MM.1S (cell line): ENCODE measurements at regions not wholly inside any gene's neighbourhood (a gene's known extent, or its start where the extent isn't known, plus 50 kb on each side); places are given as distances from the start of the nearest gene placed in this dataset.

Experiments used
- DNase-seq: peaks from one replicate; pipeline ENCODE4 v3.0.0-alpha.2; 2015
- H2AFZ ChIP-seq: fragments of 300-600 bp; sonication (generic); 2 replicates; pipeline ENCODE4 v1.6.0; 2016; ENCODE audit warnings: antibody characterized with exemption, low read length
- H3F3A ChIP-seq: fragments of 300-600 bp; sonication (generic); 2 replicates; pipeline ENCODE4 v1.6.1; 2016; ENCODE audit warnings: mild to moderate bottlenecking, antibody characterized with exemption, low read length, moderate library complexity, mixed read lengths; ENCODE audit not compliant: insufficient read depth
- H3K27ac ChIP-seq: fragments of 300-600 bp; sonication (generic); 2 replicates; pipeline ENCODE4 v1.5.1; 2016; ENCODE audit warnings: mild to moderate bottlenecking, low read length
- H3K27me3 ChIP-seq: fragments of 300-600 bp; sonication (generic); replicated peaks from 2 replicates; pipeline ENCODE4 v1.6.0; 2016; ENCODE audit warnings: low read length; ENCODE audit not compliant: insufficient read depth
- H3K36me3 ChIP-seq: fragments of 300-600 bp; sonication (generic); replicated peaks from 2 replicates; pipeline ENCODE4 v1.6.1; 2016; ENCODE audit warnings: mild to moderate bottlenecking, low read length, mixed read lengths; ENCODE audit not compliant: insufficient read depth
- H3K4me1 ChIP-seq: fragments of 300-600 bp; sonication (generic); 2 replicates; pipeline ENCODE4 v1.6.1; 2016; ENCODE audit warnings: low read length, mixed read lengths
- H3K4me2 ChIP-seq: fragments of 300-600 bp; sonication (generic); 2 replicates; pipeline ENCODE4 v1.6.0; 2016; ENCODE audit warnings: low read depth, low read length
- H3K4me3 ChIP-seq: fragments of 300-600 bp; sonication (generic); 2 replicates; pipeline ENCODE4 v1.5.1; 2016; ENCODE audit warnings: low read length, mixed read lengths
- H3K79me2 ChIP-seq: fragments of 300-600 bp; sonication (generic); 2 replicates; pipeline ENCODE4 v1.6.1; 2016; ENCODE audit warnings: mixed run types, low read length, mixed read lengths
- H3K9ac ChIP-seq: fragments of 300-600 bp; sonication (generic); 2 replicates; pipeline ENCODE4 v1.6.1; 2016; ENCODE audit warnings: low read length, mixed read lengths
- H3K9me2 ChIP-seq: fragments of 300-600 bp; sonication (generic); replicated peaks from 2 replicates; pipeline ENCODE4 v1.6.1; 2016; ENCODE audit warnings: mild to moderate bottlenecking, low read length, mixed read lengths; ENCODE audit not compliant: insufficient read depth
- H3K9me3 ChIP-seq: fragments of 300-600 bp; sonication (generic); replicated peaks from 2 replicates; pipeline ENCODE4 v1.6.1; 2016; ENCODE audit warnings: mild to moderate bottlenecking, low read length, mixed read lengths; ENCODE audit not compliant: insufficient read depth
- H4K20me1 ChIP-seq: fragments of 300-600 bp; sonication (generic); 2 replicates; pipeline ENCODE4 v1.6.1; 2016; ENCODE audit warnings: mild to moderate bottlenecking, low read length, moderate library complexity, mixed read lengths; ENCODE audit not compliant: insufficient read depth
- EZH2 ChIP-seq: fragments of 300-600 bp; sonication (generic); optimal IDR thresholded peaks from 2 replicates; pipeline ENCODE3; 2017; ENCODE audit warnings: low read depth, mild to moderate bottlenecking, antibody characterized with exemption, low read length, mixed read lengths
- EZH2phosphoT487 ChIP-seq: fragments of 300-600 bp; sonication (generic); IDR thresholded peaks from 2 replicates; pipeline ENCODE4 v1.6.1; 2018; ENCODE audit warnings: antibody characterized with exemption, low read length
- TF ChIP-seq, protein P1 (sequence below): fragments of 300-600 bp; sonication (generic); IDR thresholded peaks from 2 replicates; pipeline ENCODE4 v1.5.1; 2016; ENCODE audit warnings: antibody characterized with exemption, low read length, mixed read lengths

- TF ChIP-seq, protein P1, sequence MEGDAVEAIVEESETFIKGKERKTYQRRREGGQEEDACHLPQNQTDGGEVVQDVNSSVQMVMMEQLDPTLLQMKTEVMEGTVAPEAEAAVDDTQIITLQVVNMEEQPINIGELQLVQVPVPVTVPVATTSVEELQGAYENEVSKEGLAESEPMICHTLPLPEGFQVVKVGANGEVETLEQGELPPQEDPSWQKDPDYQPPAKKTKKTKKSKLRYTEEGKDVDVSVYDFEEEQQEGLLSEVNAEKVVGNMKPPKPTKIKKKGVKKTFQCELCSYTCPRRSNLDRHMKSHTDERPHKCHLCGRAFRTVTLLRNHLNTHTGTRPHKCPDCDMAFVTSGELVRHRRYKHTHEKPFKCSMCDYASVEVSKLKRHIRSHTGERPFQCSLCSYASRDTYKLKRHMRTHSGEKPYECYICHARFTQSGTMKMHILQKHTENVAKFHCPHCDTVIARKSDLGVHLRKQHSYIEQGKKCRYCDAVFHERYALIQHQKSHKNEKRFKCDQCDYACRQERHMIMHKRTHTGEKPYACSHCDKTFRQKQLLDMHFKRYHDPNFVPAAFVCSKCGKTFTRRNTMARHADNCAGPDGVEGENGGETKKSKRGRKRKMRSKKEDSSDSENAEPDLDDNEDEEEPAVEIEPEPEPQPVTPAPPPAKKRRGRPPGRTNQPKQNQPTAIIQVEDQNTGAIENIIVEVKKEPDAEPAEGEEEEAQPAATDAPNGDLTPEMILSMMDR = no peak
- TF ChIP-seq EZH2phosphoT487 = no peak
- no peak for TF ChIP-seq EZH2
- DNase-seq = no peak
These were observed 340.4 kb downstream of the SLC6A15 start for GRCh38 chr12:84572196-84572595.

DNA sequence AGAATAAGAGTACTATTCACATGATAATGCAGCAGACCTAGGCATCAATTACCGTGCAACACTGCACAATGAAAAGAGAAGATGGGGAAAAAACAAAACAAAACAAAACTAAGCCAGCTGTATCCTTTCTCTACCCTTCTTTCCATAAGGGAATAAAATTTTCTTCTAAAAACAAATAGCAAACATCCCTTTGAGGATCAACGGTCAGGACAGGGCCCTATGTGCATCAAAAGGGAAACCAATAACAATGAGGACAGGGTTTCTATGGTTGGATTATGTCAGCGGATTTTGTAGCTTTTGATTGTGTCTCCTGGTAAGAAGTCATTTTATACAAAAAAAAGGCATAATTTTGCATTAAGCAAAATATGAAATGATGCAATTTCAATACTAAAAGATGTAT is 350.3 kb downstream of the SLC6A15 start:
- Histone ChIP-seq H3K4me1 (no peaks in the 10 kb centered on the region), H2AFZ (no peak overlapping the region), H3K27me3 (no peaks in the 10 kb centered on the region), H3F3A (no peaks in the 10 kb centered on the region), H3K27ac (no peak overlapping the region), H3K4me2 (no peak overlapping the region), H3K9me3 (no peaks in the 10 kb centered on the region), H3K4me3 (no peak overlapping the region), H3K36me3 (no peaks in the 10 kb centered on the region), H3K9ac (no peak overlapping the region), H3K9me2 (no peaks in the 10 kb centered on the region), H4K20me1 (no peaks in the 10 kb centered on the region), H3K79me2 (no peaks in the 10 kb centered on the region)
- TF ChIP-seq, protein P1 = no peak
- no peak for DNase-seq

More at GRCh38 chr12:84572196-84572595, 340.4 kb downstream of the SLC6A15 start:
- Histone ChIP-seq H3K79me2 (no peaks in the 10 kb centered on the region), H3K27me3 (no peaks in the 10 kb centered on the region), H3K4me3 (no peak overlapping the region), H3K27ac (no peak overlapping the region), H3K4me2 (no peak overlapping the region), H2AFZ (no peak overlapping the region), H3K9ac (no peak overlapping the region), H3K36me3 (no peaks in the 10 kb centered on the region), H3K4me1 (no peaks in the 10 kb centered on the region), H4K20me1 (no peaks in the 10 kb centered on the region), H3K9me2 (no peaks in the 10 kb centered on the region; the same call in 1 of the 2 replicates), H3F3A (no peaks in the 10 kb centered on the region), H3K9me3 (no peaks in the 10 kb centered on the region)

DNA sequence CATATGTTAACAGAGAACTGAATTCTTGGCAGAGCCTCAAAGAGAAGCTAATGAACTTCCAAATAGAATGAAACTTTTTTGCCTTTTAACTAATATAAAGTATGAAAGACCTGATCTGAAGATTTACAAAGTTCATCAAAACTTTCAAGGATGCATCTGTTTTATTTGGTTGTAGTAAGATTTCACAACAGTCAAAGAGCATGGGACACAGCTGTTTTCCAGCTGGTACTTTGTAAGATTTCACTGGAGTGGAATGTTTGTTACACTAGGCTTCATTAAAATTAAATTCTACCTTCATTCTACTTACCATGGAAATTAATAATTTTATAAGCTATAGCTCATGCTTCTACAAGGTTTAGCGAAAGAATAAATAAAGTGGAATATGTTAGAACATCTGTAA is 351.2 kb downstream of the SLC6A15 start:
- H3K27me3 ChIP-seq = no peaks in the 10 kb centered on the region
- no peak overlapping the region for H2AFZ ChIP-seq
- no peaks in the 10 kb centered on the region for H4K20me1 ChIP-seq
- no peak for DNase-seq
- no peak overlapping the region for H3K9ac ChIP-seq
- no peaks in the 10 kb centered on the region for H3K9me2 ChIP-seq
- H3K79me2 ChIP-seq = no peaks in the 10 kb centered on the region
- no peak overlapping the region for H3K4me2 ChIP-seq
- H3K4me3 ChIP-seq = no peak overlapping the region
- H3K27ac ChIP-seq = no peak overlapping the region
- no peaks in the 10 kb centered on the region for H3F3A ChIP-seq
- no peaks in the 10 kb centered on the region for H3K4me1 ChIP-seq
- no peaks in the 10 kb centered on the region for H3K36me3 ChIP-seq
- TF ChIP-seq, protein P1 = no peak
- TF ChIP-seq EZH2 (no peak), EZH2phosphoT487 (no peak)
- no peaks in the 10 kb centered on the region for H3K9me3 ChIP-seq
